ENCODE measurements at regions not wholly inside any gene's neighbourhood (a gene's known extent, or its start where the extent isn't known, plus 50 kb on each side); places are given as distances from the start of the nearest gene placed in this dataset.

DNA sequence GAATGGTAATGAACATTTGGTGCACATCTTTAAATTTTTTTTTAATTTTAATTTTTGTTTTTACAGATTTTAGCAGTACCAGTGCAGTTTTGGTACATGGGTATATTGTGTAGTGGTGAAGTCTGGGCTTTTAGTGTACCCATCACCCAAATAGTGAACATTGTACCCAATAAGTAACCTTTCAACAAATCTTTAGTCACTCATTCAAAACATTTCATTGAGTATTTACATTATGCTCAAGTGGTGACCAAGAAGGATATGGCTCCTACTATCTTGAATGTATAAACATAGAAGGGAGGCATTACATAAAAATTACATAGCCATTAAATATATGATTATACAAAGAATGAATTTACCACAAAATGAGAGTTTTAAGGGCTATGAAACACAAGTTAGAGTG, 223.3 kb downstream of the SPRY1 start:
- H3K27ac Mint-ChIP-seq: no peak overlapping the region
- H3K27me3 Mint-ChIP-seq (ENCODE audit: low read depth): no peaks in the 10 kb centered on the region
- ChIA-PET CTCF (no interaction called here), POLR2A (no interaction called here)
- H3K4me3 Mint-ChIP-seq: no peak overlapping the region
- TF ChIP-seq, protein P1, sequence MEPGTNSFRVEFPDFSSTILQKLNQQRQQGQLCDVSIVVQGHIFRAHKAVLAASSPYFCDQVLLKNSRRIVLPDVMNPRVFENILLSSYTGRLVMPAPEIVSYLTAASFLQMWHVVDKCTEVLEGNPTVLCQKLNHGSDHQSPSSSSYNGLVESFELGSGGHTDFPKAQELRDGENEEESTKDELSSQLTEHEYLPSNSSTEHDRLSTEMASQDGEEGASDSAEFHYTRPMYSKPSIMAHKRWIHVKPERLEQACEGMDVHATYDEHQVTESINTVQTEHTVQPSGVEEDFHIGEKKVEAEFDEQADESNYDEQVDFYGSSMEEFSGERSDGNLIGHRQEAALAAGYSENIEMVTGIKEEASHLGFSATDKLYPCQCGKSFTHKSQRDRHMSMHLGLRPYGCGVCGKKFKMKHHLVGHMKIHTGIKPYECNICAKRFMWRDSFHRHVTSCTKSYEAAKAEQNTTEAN (CRISPR knock-in tag; IDR thresholded peaks at IDR 0.05): no peak
- no peak for TF ChIP-seq CBFB (CRISPR knock-in tag; IDR thresholded peaks at IDR 0.05; ENCODE audit: low read depth)
- no peak for TF ChIP-seq ATF1 (CRISPR knock-in tag; IDR thresholded peaks at IDR 0.05)
- TF ChIP-seq, protein P2, sequence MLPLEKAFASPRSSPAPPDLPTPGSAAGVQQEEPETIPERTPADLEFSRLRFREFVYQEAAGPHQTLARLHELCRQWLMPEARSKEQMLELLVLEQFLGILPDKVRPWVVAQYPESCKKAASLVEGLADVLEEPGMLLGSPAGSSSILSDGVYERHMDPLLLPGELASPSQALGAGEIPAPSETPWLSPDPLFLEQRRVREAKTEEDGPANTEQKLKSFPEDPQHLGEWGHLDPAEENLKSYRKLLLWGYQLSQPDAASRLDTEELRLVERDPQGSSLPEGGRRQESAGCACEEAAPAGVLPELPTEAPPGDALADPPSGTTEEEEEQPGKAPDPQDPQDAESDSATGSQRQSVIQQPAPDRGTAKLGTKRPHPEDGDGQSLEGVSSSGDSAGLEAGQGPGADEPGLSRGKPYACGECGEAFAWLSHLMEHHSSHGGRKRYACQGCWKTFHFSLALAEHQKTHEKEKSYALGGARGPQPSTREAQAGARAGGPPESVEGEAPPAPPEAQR (CRISPR knock-in tag; IDR thresholded peaks at IDR 0.05): no peak
- TF ChIP-seq CREB1 (CRISPR knock-in tag; IDR thresholded peaks at IDR 0.05): no peak
- TF ChIP-seq, protein P3, sequence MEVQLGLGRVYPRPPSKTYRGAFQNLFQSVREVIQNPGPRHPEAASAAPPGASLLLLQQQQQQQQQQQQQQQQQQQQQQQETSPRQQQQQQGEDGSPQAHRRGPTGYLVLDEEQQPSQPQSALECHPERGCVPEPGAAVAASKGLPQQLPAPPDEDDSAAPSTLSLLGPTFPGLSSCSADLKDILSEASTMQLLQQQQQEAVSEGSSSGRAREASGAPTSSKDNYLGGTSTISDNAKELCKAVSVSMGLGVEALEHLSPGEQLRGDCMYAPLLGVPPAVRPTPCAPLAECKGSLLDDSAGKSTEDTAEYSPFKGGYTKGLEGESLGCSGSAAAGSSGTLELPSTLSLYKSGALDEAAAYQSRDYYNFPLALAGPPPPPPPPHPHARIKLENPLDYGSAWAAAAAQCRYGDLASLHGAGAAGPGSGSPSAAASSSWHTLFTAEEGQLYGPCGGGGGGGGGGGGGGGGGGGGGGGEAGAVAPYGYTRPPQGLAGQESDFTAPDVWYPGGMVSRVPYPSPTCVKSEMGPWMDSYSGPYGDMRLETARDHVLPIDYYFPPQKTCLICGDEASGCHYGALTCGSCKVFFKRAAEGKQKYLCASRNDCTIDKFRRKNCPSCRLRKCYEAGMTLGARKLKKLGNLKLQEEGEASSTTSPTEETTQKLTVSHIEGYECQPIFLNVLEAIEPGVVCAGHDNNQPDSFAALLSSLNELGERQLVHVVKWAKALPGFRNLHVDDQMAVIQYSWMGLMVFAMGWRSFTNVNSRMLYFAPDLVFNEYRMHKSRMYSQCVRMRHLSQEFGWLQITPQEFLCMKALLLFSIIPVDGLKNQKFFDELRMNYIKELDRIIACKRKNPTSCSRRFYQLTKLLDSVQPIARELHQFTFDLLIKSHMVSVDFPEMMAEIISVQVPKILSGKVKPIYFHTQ (CRISPR knock-in tag; IDR thresholded peaks at IDR 0.05): no peak
- TF ChIP-seq, protein P4, sequence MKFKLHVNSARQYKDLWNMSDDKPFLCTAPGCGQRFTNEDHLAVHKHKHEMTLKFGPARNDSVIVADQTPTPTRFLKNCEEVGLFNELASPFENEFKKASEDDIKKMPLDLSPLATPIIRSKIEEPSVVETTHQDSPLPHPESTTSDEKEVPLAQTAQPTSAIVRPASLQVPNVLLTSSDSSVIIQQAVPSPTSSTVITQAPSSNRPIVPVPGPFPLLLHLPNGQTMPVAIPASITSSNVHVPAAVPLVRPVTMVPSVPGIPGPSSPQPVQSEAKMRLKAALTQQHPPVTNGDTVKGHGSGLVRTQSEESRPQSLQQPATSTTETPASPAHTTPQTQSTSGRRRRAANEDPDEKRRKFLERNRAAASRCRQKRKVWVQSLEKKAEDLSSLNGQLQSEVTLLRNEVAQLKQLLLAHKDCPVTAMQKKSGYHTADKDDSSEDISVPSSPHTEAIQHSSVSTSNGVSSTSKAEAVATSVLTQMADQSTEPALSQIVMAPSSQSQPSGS (CRISPR knock-in tag; IDR thresholded peaks at IDR 0.05; ENCODE audit: borderline replicate concordance, low read depth): no peak
- no peak for TF ChIP-seq TCF7 (CRISPR knock-in tag; IDR thresholded peaks at IDR 0.05; ENCODE audit: low read depth)
- TF ChIP-seq, protein P5, sequence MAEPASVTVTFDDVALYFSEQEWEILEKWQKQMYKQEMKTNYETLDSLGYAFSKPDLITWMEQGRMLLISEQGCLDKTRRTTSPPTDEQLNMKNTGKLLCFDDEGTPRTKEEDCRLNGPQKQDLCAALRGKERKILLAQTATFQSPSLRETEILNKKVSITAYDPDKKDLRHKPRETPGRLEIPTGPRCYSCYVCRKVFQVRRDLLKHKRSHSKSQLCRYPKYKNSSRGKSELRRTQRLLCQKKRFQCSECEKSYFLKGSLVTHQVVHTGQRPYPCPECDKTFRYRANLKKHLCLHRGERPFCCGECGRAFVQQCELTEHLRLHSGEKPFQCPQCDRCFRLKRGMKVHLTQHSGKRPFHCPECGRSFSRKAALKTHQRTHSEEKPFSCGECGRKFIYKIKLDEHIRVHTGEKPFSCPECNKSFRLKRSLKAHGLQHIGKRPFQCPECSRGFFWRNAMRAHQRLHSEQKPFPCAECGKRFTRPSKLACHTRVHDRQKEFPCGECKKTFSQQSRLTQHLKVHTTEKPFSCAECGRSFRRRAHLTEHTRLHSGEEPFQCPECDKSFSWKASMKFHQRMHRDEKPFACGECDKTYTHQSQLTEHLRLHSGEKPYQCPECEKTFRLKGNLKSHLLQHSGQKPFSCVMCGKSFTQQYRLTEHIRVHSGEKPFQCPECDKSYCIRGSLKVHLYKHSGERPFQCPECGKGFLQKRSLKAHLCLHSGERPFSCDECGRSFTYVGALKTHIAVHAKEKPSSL (CRISPR knock-in tag; conservative IDR thresholded peaks at IDR 0.05): no peak
- TF ChIP-seq FOXP1 (CRISPR knock-in tag; IDR thresholded peaks at IDR 0.05; ENCODE audit: borderline replicate concordance): no peak
- TF ChIP-seq, protein P6, sequence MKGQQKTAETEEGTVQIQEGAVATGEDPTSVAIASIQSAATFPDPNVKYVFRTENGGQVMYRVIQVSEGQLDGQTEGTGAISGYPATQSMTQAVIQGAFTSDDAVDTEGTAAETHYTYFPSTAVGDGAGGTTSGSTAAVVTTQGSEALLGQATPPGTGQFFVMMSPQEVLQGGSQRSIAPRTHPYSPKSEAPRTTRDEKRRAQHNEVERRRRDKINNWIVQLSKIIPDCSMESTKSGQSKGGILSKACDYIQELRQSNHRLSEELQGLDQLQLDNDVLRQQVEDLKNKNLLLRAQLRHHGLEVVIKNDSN (CRISPR knock-in tag; IDR thresholded peaks at IDR 0.05): no peak
- no peak for TF ChIP-seq PRRX2 (CRISPR knock-in tag; IDR thresholded peaks at IDR 0.05)
- TF ChIP-seq FOXJ3 (CRISPR knock-in tag; IDR thresholded peaks at IDR 0.05; ENCODE audit: borderline replicate concordance): no peak
- no peaks in the 10 kb centered on the region for H3K9me3 Mint-ChIP-seq
- H3K36me3 Mint-ChIP-seq: no peaks in the 10 kb centered on the region
- peaks cover 23% of the 10 kb centered on the region for H3K4me1 Mint-ChIP-seq
- DNase-seq (ENCODE audit: low spot score) (no peak), ATAC-seq (no peak)

DNA sequence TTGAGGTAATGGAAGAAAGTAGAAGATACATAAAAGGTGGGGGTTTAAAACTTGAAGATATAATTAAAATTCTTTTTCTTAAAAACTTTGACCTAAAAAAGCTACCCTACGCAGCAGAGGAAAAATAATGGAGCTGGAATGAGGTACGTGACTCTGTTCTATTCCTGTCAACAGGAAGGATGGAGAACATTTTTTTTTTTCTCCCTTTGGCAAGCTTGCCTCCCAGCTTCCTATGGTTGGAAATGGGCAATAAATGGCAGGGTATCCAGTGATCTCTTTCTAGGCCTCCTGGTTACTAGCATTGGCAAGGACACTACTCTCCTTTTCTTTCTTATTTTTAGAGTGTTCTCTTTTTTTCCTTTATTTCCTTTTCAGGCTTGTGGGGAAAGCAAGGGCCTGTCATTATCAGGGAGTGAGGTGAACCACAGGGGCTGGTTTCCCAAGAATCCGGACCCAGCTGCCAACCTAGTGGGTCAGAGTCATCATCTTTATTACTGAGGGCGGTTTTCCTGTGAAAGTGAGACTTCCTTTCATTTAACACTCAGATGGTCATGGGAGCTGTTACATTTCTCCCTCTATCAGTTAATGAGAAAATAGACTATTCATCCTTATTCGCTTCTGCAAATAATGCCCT, 224.6 kb downstream of the SPRY1 start:
- H3K27ac Mint-ChIP-seq: no peak overlapping the region
- H3K9me3 Mint-ChIP-seq: no peaks in the 10 kb centered on the region
- ChIA-PET CTCF (no interaction called here), POLR2A (interaction anchor here (0.6 kb wide), 1 partner anchor 322 kb away, joined by 3 read pairs; no protein-coding TSS in a partner anchor)
- no peak for TF ChIP-seq ZBTB21 (CRISPR knock-in tag; IDR thresholded peaks at IDR 0.05; ENCODE audit: borderline replicate concordance)
- TF ChIP-seq, protein P7, sequence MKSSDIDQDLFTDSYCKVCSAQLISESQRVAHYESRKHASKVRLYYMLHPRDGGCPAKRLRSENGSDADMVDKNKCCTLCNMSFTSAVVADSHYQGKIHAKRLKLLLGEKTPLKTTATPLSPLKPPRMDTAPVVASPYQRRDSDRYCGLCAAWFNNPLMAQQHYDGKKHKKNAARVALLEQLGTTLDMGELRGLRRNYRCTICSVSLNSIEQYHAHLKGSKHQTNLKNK (CRISPR knock-in tag; IDR thresholded peaks at IDR 0.05): no peak
- H3K4me1 Mint-ChIP-seq: peaks cover 15% of the 10 kb centered on the region
- DNase-seq (ENCODE audit: low spot score): no peak
- ATAC-seq: no peak
- no peaks in the 10 kb centered on the region for H3K27me3 Mint-ChIP-seq (ENCODE audit: low read depth)
- H3K36me3 Mint-ChIP-seq: no peaks in the 10 kb centered on the region
- H3K4me3 Mint-ChIP-seq: no peak overlapping the region

All from WTC11 (cell line).